Activated CD4-positive, CD25-positive, alpha-beta regulatory T cell treated with anti-CD3 and anti-CD28 coated beads, Interleukin-2, amount 50 U/mL, for 72 hours (primary cell): ENCODE measurements at regions not wholly inside any gene's neighbourhood (a gene's known extent, or its start where the extent isn't known, plus 50 kb on each side); places are given as distances from the start of the nearest gene placed in this dataset.

ENCODE experiments used
- DNase-seq: peaks from one replicate; pipeline ENCODE4 v3.0.0; 2021

GRCh38 chr5:109529987-109530386 is 120.2 kb upstream of the PJA2 start:
- no peak for DNase-seq

- no peak for DNase-seq
These were observed 119.7 kb upstream of the PJA2 start for GRCh38 chr5:109529520-109529919.

- no peak for DNase-seq
These were observed 114.8 kb upstream of the PJA2 start for GRCh38 chr5:109524555-109524954.

GRCh38 chr5:109524026-109524425 is 114.3 kb upstream of the PJA2 start:
- DNase-seq = no peak

GRCh38 chr5:109522404-109522803 is 112.6 kb upstream of the PJA2 start:
- DNase-seq = no peak

GRCh38 chr5:109519416-109519815 is 109.6 kb upstream of the PJA2 start:
- no peak for DNase-seq

- no peak for DNase-seq
These were observed 106.6 kb upstream of the PJA2 start for GRCh38 chr5:109516390-109516789.

- DNase-seq = no peak
These were observed 102.4 kb upstream of the PJA2 start for GRCh38 chr5:109511980-109512734.

- DNase-seq = no peak
These were observed 96.8 kb upstream of the PJA2 start for GRCh38 chr5:109506556-109506955.

- no peak for DNase-seq
These were observed 86.3 kb upstream of the PJA2 start for GRCh38 chr5:109496112-109496511.

GRCh38 chr5:109487753-109488420 is 78.1 kb upstream of the PJA2 start:
- DNase-seq = no peak

- DNase-seq = no peak
These were observed 76.5 kb upstream of the PJA2 start for GRCh38 chr5:109486200-109486804.

GRCh38 chr5:109485030-109485429 is 75.3 kb upstream of the PJA2 start:
- no peak for DNase-seq

- DNase-seq = no peak
These were observed 74.8 kb upstream of the PJA2 start for GRCh38 chr5:109484597-109484996.

- no peak for DNase-seq
These were observed 73.7 kb upstream of the PJA2 start for GRCh38 chr5:109483395-109483971.

GRCh38 chr5:109482748-109483147 is 73.0 kb upstream of the PJA2 start:
- no peak for DNase-seq

- DNase-seq = no peak
These were observed 69.6 kb upstream of the PJA2 start for GRCh38 chr5:109479260-109479860.

GRCh38 chr5:109478830-109479229 is 69.1 kb upstream of the PJA2 start:
- DNase-seq = no peak

- no peak for DNase-seq
These were observed 66.5 kb upstream of the PJA2 start for GRCh38 chr5:109476292-109476691.

GRCh38 chr5:109469896-109470662 is 60.3 kb upstream of the PJA2 start:
- DNase-seq = no peak

- peak; percentile 74 for DNase-seq
These were observed 59.1 kb upstream of the PJA2 start for GRCh38 chr5:109468737-109469420.

GRCh38 chr5:109468288-109468676 is 58.5 kb upstream of the PJA2 start:
- DNase-seq = no peak
